DOHH2 (cell line): ENCODE measurements at regions not wholly inside any gene's neighbourhood (a gene's known extent, or its start where the extent isn't known, plus 50 kb on each side); places are given as distances from the start of the nearest gene placed in this dataset.

ENCODE experiments used
- EZH2phosphoT487 ChIP-seq: fragments of 200-600 bp; sonication (generic); IDR thresholded peaks from 2 replicates; pipeline ENCODE4 v1.6.1; 2017; ENCODE audit warnings: borderline replicate concordance, mild to moderate bottlenecking, antibody characterized with exemption, low read length, moderate library complexity, mixed read lengths
- TF ChIP-seq, protein P1 (sequence below): fragments of 200-600 bp; sonication (generic); IDR thresholded peaks from one replicate; pipeline ENCODE4 v1.5.1; 2014; ENCODE audit warnings: antibody characterized with exemption, mild to moderate bottlenecking, low read depth, low read length; ENCODE audit not compliant: poor library complexity, severe bottlenecking

DNA sequence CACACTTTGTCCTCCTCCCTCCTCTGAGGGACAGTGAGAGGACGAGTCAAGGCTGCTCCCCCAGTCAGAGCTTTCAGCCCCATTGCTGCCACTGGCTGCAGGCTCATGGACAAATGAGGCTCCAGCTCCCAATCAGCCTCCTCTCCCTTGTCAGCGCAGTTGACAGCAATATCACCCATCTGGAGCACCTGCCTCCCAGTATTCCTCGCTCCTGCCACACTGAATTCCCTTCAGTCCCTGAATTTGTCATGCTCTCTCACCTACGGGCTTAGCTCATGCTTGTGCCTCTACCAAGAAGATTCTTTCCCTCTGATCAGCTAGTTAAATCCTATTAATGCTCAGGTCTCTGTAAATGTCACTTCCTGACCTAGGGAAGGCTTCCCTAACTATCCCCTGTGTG lies 54.4 kb upstream of the SYT6 start:
- TF ChIP-seq, protein P1, sequence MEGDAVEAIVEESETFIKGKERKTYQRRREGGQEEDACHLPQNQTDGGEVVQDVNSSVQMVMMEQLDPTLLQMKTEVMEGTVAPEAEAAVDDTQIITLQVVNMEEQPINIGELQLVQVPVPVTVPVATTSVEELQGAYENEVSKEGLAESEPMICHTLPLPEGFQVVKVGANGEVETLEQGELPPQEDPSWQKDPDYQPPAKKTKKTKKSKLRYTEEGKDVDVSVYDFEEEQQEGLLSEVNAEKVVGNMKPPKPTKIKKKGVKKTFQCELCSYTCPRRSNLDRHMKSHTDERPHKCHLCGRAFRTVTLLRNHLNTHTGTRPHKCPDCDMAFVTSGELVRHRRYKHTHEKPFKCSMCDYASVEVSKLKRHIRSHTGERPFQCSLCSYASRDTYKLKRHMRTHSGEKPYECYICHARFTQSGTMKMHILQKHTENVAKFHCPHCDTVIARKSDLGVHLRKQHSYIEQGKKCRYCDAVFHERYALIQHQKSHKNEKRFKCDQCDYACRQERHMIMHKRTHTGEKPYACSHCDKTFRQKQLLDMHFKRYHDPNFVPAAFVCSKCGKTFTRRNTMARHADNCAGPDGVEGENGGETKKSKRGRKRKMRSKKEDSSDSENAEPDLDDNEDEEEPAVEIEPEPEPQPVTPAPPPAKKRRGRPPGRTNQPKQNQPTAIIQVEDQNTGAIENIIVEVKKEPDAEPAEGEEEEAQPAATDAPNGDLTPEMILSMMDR: no peak
- TF ChIP-seq EZH2phosphoT487: no peak
